Superior temporal gyrus (tissue), 1 donor: ENCODE measurements at regions not wholly inside any gene's neighbourhood (a gene's known extent, or its start where the extent isn't known, plus 50 kb on each side); places are given as distances from the start of the nearest gene placed in this dataset.
"Not testable (repeated sequence)": the region's sequence is repeated elsewhere in the genome, so short reads cannot be mapped to it uniquely, and the experiment has no call there.

Experiments used
- DNase-seq: peaks from one replicate; pipeline ENCODE4 v3.0.0-alpha.2; 2016; ENCODE audit errors: extremely low spot score

- no peak for DNase-seq
Observed at GRCh38 chr3:5473471-5473870, 286.0 kb downstream of the EDEM1 start.

DNA sequence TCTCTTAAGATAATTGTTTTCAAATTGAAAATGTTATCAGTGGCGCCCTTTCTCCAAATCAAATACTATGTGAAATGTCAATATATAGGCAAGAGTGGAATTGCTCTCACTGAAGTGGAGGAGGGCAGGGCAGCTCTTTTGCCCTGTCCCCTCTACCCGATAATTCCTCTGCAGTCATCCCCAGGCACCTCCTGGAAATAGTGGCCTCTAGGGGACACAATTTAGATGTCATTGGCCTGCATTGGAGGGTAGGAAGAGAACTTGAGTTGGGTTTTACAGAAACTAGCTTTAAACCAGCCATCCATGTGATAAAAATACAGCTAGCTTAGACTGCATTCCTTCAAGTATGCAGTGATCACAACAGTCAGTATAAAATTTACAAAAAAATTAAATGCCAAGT is 288.9 kb downstream of the EDEM1 start:
- DNase-seq: no peak

DNA sequence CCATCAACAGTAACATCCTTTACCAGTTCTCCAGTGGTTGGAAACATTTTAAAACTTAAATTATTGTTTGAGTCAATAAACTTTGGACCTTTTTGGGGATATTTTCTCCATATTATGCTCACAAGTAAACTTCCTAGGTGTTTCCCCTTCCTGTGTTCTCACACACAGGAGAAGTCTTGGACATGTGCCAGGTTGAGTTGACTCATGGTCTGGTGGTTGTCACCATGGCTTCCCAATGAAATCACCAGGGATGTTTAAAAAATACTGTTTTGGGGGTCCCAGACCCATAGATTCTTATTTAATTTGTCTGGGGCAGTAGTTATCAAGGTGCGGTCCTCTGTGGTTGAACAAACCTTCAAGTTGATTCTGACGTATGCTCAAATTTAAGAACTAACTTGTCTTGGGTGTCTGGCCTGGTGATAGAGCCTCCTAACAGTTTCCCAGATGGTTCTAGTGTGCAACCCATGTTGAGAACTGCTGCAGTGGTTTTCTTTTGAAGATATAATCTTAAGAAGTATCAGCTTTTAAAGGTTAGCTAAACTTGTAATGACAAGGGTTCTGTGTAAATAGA is 291.8 kb downstream of the EDEM1 start:
- no peak for DNase-seq

DNA sequence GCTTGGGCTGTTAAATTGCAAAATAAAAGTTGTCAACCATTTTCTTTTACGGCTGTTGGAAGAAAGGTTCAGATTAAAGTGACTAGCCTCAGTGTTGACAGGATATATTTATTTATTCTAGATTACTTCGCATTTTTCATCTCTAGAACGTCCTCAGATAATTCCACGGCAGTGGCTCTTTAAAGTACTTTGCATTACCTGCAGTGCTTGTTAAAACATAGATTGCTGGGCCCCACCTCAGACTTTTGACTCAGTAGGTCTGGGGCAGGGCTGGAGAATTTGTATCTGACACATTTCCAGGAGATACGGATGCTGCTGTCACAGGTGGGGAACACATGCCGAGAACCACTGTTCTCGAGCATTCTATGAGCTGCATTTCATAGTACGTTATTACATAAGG is 292.7 kb downstream of the EDEM1 start:
- DNase-seq: no peak

DNA sequence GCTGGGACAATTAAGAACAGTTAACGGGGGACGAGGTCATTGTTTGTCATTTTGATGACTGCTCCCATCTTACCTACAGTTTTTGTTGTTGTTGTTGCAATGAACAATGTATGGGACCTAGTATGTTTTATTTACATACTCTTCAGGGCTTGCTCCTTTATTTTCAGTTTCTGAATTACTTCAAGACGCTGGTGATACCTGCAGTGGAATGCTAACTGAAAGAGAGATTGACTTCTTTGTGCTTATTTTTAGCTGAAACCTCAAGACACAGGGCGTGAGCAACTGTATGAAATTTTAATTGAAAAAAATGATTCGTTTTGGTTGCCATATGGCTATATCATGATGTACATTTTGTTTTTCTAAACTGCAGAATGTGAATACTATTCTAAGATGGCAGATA is 297.9 kb downstream of the EDEM1 start:
- no peak for DNase-seq

DNA sequence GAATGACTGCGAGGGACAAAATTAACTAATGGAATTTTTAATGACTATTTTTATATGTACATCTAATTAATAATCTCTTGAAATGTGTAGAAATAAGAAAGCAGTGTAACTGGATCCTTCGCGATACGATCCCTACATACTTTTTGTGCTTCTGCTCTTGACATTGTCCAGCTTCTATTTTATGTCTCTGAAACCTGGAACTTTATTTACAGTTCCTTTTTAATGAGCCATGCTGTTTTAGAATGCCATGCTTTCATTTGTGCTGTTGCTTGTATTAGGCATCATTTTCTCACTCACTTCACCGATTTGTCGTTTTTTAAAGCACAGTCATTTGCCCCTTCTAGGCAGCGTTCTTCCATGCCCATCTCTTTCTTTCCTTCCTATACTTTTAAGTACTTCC is 301.3 kb downstream of the EDEM1 start:
- DNase-seq: no peak

DNA sequence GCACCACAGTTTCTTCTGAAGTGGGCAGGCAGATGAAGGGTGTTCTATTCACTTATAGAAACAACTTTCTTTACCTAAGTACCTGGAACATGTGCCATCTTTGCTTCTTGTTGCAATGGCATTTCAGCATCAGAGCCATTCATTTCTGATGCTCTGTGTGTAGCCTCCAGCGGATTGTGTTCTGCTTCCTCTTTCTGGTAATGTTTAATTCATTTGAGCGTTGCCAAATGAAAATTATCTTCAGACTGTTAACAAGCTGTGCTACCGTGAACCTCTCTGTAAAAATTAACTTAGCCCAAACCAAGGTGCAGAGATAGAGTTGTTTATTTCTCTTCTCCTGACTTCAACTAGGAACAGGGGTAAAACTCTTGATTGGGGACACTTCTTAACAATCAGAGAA is 302.0 kb downstream of the EDEM1 start:
- no peak for DNase-seq

DNA sequence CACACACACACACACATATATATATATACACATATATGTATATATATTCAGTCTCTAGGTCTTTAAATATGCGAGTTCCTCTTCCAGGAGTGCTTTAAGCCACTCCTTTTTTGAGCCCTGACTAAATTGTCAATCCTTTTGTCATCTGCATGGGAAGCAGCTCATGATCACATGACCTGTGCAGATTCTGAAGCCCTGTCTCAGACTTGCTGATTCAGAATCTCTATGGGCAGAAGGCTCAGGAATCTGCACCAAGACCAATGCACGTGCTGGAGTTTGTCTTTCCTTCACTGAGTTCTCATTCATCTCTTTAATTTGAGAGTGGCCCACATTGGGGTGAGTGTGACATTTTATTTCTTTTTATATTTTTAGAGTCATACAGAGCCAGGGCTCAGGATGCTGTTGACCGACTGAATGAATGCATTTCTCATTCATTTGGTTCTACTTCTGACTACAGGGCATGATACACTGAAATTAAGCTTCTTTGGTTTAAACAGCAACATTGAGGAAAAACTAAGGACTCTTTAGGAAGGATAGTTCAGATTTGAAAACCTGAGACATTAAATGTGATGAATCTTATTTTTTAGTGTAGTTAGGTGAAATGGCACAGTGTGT is 307.5 kb downstream of the EDEM1 start:
- DNase-seq: no peak

- no peak for DNase-seq
Observed at GRCh38 chr3:5497497-5497896, 310.0 kb downstream of the EDEM1 start.

DNA sequence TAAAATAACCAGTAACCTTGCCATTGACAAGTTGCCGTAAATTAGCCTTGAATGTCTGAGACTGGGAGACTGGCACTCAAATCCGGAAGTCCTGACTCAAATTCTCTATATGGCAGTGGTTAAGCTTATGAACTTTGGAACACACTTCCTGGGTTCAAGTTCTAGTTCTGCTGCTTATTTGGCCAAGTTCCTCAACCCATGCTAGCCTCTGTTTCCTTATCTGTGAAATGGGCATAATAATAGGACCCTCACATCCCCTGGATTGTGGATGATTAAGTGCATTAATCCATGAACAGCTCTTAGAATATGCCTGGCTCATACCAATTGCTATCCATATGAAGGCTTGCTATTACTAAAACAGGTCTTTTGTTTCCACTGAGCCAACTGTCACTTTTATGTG is 311.5 kb downstream of the EDEM1 start:
- no peak for DNase-seq

GRCh38 chr3:5499404-5499803 is 311.9 kb downstream of the EDEM1 start:
- no peak for DNase-seq

DNA sequence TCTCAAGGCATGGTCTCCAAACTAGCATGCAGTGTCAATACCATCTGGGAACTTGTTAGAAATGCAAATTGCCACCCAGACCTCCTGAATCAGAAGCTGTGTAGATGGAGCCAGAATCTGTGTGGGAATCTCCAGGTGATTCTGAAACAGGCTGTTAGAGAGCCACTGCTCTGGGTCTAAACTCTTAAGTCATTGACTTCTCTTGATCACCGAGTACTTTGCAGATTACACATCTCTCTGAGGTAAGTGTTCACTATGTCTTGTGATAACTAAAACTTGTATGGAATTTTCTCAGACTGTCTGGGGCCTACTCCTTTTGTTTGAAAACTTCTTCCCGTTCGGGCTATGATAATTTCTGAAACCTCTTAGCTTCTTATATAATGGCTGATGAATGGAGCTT is 315.6 kb downstream of the EDEM1 start:
- DNase-seq: no peak

- DNase-seq: no peak
Observed at GRCh38 chr3:5504135-5504534, 316.6 kb downstream of the EDEM1 start.

GRCh38 chr3:5505163-5505562 is 317.7 kb downstream of the EDEM1 start:
- DNase-seq: no peak

DNA sequence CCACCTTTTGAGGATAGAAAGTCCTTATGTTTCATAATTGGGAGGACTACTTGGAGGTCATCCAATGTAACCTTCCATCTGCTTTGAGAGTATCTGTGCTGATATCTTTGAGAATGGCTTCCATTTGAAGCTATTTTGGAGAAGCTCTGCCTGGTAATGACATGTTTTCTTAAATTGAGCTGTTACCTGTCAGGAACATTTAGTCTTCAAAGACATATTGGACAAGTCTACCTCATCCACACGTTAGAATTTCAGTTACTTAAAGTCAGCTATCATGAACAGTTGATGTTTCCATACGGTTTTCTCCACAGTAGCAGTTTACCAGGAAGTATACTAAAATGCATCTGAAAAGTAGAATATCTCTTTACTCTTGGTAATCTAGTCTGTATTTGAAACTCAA is 318.5 kb downstream of the EDEM1 start:
- no peak for DNase-seq

GRCh38 chr3:5508860-5509259 is 321.4 kb downstream of the EDEM1 start:
- DNase-seq: not testable (repeated sequence)

DNA sequence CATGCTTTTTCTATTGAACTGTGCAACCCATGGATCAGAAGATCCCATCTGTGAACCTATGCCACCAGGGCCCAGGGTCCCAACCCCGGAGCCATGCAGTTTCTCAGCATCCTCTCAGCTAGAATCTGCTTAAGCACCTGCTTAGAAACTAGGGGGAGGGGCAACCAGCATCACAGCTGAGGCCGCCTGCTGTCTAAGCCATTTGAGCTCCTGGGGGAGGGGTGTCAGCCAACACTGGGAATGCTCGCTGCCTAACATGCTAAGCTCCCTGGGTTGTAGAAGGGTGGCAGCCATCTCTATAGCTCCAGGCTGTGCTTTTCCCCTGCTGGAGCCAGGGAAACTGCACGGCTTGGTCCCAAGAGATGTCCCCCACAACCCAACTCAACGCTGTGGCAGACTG is 322.8 kb downstream of the EDEM1 start:
- no peak for DNase-seq

DNA sequence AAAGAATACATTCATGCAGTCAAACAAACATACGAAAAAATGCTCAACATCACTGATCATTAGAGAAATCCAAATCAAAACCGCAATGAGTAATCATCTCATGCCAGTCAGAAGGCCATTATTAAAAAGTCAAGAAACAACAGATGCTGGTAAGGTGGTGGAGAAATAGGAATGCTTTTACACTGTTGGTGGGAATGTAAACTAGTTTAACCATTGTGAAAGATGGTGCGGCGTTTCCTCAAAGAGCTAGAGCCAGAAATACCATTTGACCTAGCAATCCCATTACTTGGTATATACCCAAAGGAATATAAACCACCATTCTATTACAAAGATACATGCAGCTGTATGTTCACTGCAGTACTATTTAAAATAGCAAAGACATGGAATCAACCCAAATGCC is 330.4 kb downstream of the EDEM1 start:
- no peak for DNase-seq

- DNase-seq: no peak
Observed at GRCh38 chr3:5520237-5520636, 332.7 kb downstream of the EDEM1 start.

DNA sequence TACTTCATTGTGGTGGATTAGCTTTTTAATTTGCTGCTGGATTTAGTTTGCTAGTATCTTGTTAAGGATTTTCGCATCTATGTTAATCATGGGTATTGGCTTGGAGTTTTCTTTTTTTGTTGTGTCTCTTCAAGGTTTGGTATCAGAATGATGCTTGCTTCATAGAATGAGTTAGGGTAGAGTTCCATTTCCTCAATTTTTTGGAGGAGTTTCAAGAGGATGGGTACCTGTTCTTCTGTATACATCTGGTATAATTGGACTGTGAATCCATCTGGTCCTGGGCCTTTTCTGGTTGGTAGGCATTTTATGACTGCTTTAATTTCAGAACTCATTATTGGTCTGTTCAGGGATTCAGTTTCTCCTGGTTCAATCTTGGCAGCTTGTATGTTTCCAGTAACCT is 335.6 kb downstream of the EDEM1 start:
- no peak for DNase-seq

- no peak for DNase-seq
Observed at GRCh38 chr3:5531039-5531438, 343.5 kb downstream of the EDEM1 start.

- no peak for DNase-seq
Observed at GRCh38 chr3:5531741-5532290, 344.3 kb downstream of the EDEM1 start.

DNA sequence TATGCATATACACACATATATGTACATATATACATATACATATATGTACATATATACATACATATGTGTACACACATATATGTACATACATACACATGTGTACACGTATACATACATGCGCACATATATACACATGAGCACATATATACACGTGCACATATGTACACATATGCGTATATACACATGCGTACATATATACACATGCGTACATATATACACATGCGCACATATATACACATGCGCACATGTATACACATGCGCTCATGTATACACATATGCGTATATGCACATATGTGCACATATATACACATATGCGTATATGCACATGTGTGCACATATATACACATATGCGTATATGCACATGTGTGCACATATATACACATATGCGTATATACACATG is 353.0 kb downstream of the EDEM1 start:
- DNase-seq: no peak

DNA sequence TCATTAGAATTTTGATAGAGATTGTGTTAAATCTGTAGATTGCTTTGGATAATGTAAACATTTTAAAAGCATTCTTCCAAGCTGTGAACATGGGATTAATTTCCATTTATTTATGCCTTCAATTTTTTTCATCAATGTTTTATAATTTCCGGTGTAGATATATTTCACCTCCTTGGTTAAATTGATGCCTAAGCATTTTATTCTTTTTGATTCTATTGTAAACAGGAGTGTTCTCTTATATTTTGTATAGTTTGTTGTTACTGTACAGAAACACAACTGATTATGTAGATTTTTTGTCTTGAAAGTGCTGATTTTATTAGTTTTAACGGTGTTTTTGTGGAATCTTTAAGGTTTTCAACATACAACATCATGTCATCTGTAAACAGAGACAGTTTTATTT is 355.0 kb downstream of the EDEM1 start:
- DNase-seq: no peak
